NCI-H748 (cell line): ENCODE measurements at regions not wholly inside any gene's neighbourhood (a gene's known extent, or its start where the extent isn't known, plus 50 kb on each side); places are given as distances from the start of the nearest gene placed in this dataset.

Experiments
- DNase-seq: peaks from one replicate; lab custom pipeline; 2025; ENCODE audit not compliant: unreplicated experiment; lab: John Stamatoyannopoulos, UW

GRCh38 chr11:10358696-10359095 lies 53.8 kb downstream of the ADM start:
- DNase-seq = no peak

DNA sequence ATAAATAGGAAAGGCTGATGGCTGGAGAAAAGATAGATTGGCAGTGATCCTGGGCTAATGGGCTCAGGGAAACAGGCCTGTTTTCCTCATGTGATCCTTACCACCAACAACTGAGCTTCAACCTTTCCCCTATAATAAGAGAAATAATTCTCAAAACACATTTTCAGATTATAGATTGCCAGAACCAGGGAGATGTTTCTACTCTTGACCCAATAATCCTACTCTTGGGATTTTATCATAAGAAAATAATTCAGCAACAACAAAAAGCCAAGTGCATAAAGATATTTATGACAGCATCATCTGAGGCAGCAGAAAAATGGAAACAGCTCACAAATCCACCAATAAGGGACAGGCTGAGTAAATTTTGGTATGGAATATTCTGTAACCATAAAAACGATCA lies 54.3 kb downstream of the ADM start:
- no peak for DNase-seq

GRCh38 chr11:10360835-10361234 lies 56.0 kb downstream of the ADM start:
- no peak for DNase-seq

DNA sequence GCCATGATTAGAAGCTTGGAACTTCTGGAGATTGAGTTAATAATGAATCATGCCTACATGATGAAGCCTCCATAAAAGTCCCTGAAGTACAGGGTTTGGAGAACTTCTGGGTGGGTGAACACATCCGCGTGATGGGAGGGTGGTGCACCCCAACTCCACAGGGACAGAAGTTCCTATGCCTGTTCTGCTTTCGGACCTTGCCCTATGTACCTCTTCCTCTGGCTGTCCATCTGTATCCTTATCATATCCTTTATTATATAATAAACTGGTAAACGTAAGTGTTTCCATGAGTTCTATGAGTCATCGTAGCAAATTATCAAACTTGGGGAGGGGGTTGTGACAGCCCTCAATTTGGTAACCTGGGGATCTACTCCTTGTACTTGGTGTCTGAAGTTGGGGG lies 60.2 kb downstream of the ADM start:
- DNase-seq = no peak

DNA sequence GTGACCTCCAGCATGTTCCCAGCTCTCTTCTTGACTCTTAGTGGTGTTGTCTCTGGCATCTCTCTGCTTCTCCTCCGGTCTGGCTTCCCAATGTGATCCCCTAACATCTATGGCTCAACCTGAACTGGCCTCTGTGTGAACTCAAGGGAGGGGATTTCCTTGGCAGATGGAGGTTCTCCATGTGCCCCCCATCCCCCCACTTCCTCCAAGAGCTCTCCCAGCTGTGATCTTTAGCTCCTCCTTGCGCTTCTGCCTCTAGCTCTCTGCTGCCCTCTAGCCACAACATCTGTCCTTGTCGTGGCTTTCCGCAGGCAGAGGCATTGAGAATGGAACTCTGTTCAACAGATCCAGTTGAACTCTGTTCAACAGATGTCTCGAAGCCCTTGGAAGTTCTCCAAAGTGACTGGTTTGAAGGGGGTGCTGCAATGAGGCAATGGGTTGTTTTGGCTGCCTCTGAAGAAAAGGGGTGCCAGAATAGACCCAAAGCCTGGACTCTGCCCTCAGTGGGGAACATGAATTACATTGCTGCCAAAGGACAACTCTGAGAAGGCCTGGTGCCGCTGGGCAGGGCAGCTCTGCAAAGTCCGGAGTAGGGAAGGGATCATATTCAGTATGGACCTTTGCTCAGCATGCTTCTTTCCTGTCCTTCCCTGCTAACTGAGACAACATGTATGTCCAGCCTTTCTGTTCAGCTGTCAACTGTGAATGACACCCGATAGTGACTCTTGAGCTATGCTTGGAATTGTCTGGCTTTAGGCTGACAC lies 61.9 kb downstream of the ADM start:
- peak; percentile 80 for DNase-seq

- DNase-seq = no peak
Measured at GRCh38 chr11:10371926-10372641, 67.2 kb downstream of the ADM start.

DNA sequence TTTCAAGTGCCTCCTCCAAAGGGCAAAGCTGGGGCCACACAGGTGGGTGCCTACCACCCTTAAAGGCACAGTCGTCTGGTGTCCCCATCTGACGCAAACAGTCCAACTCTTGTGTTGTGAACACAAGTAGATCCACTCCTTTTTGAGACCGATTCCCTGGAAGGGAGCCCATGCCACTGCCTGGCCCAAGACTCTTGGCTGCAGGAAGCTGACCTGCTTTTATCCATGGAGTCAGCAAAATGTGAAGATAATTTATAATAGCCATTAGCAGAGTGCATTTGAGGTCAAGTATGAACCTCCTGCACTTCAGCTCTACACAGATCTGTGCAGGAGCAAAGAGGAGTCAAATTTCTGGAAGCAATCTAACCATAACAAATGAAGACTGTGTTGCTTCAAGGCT lies 68.5 kb downstream of the ADM start:
- peak; percentile 28 for DNase-seq

DNA sequence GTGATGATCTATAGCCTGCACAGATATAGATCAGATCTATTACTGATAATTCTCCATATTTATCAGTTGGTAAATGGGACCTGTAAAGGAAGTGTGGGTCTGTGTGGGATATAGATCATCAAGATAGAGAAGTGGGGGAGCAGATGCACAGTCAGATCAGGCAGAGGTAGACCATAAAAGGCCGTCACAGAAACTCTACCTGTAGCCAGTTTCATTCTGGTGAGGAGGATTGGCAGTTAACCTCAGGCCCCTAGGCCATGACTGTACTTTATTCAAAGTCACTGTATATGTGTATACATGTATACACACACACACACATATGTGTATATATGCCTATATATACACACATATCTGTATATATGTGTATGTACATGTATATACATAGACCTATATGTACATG lies 69.1 kb downstream of the ADM start:
- DNase-seq = no peak

DNA sequence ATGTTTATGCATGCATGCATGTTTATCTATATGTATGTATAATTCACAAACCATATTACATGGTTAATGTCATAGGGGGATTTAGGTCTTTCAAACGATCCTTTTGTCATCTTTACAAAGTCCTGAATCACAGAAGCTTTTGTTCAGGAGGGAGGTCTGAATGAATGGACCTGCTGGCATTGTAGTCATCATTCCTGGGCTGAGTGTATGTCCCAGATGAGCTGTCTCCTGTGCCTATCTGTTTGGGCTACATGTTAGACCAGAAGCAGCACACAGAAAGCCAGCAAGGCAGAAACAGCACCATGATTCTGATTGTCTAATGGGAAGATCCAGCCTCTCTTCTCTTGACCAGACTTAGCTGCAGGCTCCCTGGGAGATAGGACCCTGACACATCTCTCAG lies 69.5 kb downstream of the ADM start:
- no peak for DNase-seq

DNA sequence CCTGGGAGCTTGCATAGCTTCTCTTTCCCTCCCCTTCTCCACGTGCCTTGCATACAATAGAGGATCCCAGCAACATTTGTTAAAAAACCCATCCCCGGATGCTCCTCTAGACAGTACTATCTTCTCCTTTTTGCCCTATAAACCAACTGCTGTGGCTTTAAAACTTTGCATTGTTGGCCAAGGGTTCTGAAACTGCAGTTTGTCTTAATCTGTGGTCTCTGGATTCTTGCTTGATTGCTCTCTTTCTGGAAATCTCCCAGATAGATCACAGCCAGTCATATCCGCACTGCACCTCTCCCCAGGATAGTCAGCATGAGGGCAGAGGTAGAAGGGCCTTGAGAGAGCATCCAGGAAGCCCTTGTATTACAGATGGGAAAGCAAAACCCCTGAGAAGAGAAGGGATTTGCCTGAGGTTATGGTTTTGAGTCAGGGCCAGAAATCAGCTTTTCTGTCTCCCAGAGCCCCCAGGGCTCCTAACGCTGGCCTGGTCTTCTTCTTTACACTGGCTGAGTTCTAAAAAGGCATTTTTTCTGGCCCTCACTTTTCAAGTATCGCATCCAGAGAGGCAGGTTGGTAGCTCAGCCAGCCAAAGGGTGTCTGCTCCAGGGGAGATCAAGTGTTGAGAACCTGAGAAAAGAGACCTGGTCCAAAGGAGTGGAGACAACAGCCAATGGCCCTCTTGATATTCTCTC lies 70.6 kb downstream of the ADM start:
- DNase-seq = no peak

DNA sequence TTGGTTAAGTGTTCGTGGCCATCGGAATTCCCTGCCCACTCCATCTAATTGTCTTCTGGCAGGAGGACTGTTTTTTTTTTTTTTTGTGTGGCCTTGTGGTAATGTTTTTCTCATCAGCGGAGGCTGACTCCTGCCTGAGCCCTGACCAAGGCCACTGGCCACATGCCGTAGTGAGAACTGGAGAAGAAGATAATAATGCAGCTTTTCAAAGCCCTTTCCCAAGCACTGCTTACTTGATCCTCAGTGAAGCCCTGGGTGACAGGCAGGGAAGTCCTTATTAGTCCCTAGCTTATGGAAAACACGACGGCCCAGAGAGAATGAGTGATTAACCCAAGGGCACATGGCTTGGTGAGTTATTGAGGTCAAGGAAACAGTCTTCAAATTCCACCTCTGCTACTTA lies 71.2 kb downstream of the ADM start:
- no peak for DNase-seq

DNA sequence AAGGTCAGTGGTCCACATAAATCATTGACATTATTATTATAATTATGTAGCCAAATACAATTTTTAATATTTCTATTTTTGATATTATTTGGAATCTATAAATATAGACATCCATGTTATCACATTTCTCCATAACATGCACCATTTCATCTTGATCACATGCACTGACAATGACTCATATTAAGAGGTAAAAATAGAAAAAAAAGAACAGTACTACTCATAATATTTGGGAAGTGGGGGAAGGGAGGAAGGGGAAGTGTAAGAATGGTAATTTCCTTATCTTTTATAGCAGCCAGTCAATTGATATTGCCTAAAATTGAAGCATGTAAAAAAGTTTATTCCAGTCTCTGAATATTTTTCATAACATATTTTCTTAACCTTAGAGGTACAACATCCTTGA lies 72.3 kb downstream of the ADM start:
- no peak for DNase-seq

DNA sequence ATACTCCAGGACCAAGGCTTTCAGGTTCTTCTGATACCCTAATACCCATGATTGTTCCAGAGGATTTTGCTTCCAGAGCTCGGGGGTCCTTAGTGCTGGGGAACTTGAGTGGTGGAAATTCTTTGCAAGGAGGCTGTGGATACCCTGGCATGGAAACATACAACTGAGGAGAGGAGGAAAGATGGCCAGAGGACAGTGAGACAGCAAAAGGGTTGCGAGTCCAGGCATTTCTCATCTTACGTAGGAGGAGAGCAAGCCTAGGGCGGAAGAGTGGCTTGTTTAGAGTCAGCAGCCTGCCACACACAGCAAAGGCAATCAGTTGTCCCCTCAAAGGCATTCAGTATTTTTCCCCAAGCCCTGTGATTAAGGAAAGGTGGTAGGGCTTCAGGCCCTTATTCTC lies 73.5 kb downstream of the ADM start:
- no peak for DNase-seq

GRCh38 chr11:10379022-10379421 lies 74.1 kb downstream of the ADM start:
- DNase-seq = no peak

DNA sequence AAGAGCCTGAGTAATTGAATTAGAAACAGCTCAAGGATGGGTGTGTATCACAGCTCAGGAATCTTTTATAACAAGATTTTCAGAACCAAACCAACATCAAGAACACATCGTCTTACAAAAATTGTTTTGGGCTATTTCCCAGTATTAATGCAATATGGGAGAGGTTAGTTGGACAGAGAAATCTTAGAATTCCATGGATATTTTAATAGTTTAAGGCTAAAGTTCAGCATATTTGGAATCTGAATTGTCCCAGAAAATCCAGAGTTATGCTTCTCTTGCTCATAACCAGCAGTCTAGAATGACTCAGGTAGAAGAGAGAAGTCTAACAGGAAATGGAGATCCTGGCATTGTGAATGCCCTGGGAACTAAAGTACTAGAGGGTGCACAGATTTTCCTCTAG lies 74.6 kb downstream of the ADM start:
- DNase-seq = no peak

DNA sequence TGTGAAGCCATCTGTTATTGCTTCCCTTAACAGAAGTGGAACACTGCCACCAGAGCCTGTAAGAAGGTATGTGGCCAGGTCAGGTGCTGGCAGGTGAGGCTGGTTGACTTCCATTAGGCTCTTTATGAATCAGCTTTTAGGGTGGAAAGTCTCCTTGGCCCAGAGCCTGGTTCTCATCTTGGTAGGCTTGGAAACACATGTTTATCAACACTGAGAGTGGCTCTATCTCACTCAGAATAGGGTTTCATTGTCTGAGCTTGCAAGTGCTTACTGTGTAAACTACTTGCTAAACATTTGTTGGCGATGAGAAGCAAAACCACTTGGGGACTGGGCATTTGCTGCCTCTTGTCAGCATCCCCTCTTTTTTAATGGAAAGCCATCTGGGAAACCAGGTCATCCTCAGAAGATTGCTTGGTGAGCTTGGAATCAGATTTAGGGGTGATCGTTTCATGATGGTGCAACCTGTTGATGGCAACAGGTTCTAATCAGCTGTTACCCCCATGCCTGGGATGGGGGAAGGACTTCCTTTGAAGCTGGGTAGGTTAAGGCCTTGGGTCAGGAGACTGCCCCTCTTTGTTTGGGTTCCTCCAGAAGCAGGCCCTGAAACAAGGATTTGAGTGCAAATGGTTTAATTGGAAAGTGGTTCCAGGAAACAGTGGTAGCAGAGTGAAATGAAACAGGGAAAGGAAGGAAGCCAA lies 75.0 kb upstream of the AMPD3 start:
- DNase-seq = peak; percentile 28

DNA sequence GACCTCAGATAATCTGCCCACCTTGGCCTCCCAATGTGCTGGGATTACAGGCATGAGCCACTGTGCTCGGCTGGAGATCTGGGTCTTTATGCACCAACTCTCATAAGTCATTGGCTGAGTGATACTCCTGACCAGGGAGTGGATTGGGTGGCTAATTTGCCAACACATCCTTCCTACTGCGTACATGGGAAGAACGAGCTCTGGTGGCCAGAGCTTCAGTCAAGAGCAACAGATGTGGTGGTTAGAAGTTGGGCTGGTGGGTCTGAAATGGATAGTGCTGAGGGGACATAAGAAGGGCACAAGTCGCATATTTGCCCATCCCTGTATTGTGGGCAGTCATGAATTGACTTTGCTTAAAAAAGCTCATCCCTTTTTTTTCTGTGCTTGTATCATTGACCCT lies 74.1 kb upstream of the AMPD3 start:
- no peak for DNase-seq

- no peak for DNase-seq
Measured at GRCh38 chr11:10381736-10382135, 73.3 kb upstream of the AMPD3 start.

GRCh38 chr11:10382518-10382917 lies 72.5 kb upstream of the AMPD3 start:
- no peak for DNase-seq

DNA sequence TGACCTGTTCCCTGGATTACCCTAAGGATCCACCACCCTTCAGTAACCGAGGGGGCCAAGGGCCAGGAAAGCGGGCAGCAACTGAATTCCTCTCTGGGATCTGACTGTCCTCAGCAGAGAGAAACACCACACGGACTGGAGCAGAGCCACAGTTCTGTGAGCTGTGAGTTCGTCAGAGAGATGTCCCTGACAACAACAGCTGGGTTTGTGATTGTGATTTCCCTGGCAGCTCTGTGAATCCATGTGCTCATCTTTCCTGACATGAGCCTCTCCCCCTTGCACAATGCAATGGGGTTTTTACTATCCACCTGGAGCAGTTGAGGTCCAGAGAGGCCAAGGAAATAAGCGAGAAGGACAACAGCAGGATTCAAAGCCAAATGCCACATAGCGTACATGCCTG lies 69.4 kb upstream of the AMPD3 start:
- no peak for DNase-seq

DNA sequence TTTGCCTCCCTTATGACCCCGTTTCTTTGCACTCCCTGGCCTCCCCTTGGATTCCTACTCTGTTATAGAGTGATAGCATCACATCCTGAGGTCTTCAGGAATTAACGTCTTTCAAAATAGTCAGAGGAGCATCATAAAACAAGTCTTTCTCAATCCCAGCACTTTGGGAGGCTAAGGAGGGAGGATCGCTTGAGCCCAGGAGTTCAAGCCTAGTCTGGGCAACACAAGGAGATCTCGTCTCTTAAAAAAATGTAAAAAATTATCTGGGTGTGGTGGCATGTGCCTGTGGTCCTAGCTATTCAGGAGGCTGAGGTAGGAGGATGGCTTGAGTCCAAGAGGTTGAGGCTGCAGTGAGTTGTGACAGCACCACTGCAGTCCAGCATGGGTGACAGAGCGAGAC lies 68.7 kb upstream of the AMPD3 start:
- no peak for DNase-seq

DNA sequence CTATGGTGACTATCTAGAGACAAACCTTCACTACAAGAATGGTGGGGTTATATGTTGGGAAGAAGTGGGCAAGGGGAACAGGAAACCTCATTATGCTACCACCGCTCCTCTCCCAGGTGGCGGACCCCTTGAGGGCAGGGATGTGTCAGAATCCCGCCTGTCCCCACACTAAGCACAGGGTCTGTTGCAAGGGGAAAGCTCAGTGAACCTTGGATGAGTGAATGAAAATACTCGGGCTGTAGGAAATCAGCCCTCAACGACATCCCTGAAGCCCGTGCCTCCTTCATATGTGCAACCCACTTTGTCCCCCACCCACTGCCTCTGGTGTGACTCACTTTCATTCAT lies 68.2 kb upstream of the AMPD3 start:
- no peak for DNase-seq
